PFSK-1 (cell line): ENCODE measurements at regions not wholly inside any gene's neighbourhood (a gene's known extent, or its start where the extent isn't known, plus 50 kb on each side); places are given as distances from the start of the nearest gene placed in this dataset.

Experiments used
- POLR2AphosphoS5 ChIP-seq: IDR thresholded peaks from 2 replicates; pipeline ENCODE4 v1.6.1; 2012; ENCODE audit warnings: low read depth, mild to moderate bottlenecking, control low read depth, low read length, moderate library complexity
- SIN3A ChIP-seq: IDR thresholded peaks from 2 replicates; pipeline ENCODE4 v1.6.1; 2012; ENCODE audit warnings: mild to moderate bottlenecking, low read length, moderate library complexity, borderline replicate concordance; ENCODE audit not compliant: insufficient read depth

GRCh38 chr5:117218789-117219188 is 644.2 kb upstream of the SEMA6A start:
- no peak for TF ChIP-seq POLR2AphosphoS5
- TF ChIP-seq SIN3A: no peak
